Fibroblast of mammary gland (primary cell): ENCODE measurements at regions not wholly inside any gene's neighbourhood (a gene's known extent, or its start where the extent isn't known, plus 50 kb on each side); places are given as distances from the start of the nearest gene placed in this dataset.
A peak's percentile ranks its signal among the peaks of the same experiment; 100 is the strongest.
"Not testable (repeated sequence)": the region's sequence is repeated elsewhere in the genome, so short reads cannot be mapped to it uniquely, and the experiment has no call there.

ENCODE experiments used
- DNase-seq: peaks from one replicate; pipeline ENCODE4 v3.0.0-alpha.2; 2010; ENCODE audit warnings: low read depth
- H3K4me3 ChIP-seq: 2 replicates; pipeline ENCODE4 v1.5.1; 2011; ENCODE audit warnings: low read depth, mild to moderate bottlenecking, low read length, moderate library complexity; ENCODE audit not compliant: control insufficient read depth
- CTCF ChIP-seq: conservative IDR thresholded peaks from 2 replicates; pipeline ENCODE4 v1.5.1; 2011; ENCODE audit warnings: low read depth, low read length, inconsistent platforms; ENCODE audit not compliant: control insufficient read depth, insufficient read depth

DNA sequence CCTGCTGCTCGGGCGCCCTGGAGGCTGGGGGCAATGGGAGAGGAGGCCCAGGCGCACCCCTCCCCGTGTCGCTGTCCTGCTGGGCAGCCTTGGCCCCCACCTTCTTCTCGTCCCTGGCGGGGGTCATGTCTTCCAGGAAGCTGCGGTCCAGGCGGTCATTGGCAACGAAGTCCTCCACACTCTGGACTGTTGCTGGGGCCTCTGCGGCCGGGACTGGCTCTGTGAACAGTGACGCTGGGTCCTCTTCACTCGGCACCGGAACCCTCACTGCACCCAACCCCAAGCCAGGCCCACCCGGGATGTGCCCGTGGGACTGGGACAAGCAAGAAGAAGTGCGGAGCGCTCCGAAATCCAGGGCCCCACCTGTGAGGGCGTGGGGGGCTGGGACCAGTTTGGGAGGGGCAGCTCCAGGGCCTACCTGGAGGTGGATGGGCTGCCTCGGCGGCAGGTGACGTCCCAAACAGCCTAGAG, 308.0 kb downstream of the CCDC74A start:
- DNase-seq, result no peak
- TF ChIP-seq CTCF, result no peak
- no peak overlapping the region for H3K4me3 ChIP-seq

GRCh38 chr2:131836116-131836515, 308.4 kb downstream of the CCDC74A start:
- not testable (repeated sequence) for DNase-seq, H3K4me3 ChIP-seq

DNA sequence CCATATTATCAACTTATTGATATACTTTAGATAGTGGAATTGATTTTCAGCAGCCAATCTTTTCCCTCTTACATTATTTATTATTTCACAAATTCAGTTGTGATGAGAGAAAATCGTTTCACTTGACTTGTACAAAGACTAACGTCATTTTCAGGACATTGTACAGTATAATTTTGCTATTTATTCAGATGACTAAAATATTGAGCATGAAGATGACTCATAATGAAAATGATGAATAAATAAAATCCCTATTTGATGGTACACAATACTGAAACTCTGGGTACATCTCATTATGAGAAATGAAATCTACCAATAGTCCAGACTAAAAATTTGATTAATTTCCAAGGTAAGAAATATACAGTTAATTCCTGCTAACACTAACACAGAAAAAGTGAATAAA, 316.4 kb downstream of the CCDC74A start:
- H3K4me3 ChIP-seq, DNase-seq: not testable (repeated sequence)

GRCh38 chr2:131856202-131856601, 305.6 kb downstream of the ANKRD30BL start:
- DNase-seq, H3K4me3 ChIP-seq: not testable (repeated sequence)

DNA sequence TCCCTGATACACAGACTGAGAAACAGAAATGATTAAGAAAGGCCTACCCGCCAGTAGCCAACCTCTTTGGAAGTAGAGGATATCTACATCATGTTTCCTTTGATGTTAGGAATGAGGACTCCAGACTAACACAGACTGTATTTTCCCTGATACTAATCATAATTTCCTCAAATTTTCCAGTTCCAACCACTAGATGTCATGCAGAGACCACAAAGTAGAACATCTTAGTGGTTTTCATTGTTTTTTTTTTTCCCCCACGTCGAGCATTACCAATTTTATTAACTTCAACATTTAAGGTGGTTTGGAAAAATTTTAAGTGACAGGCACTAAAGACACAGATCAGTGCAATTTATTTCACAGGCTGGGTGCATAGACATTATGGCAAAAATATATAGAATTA, 303.6 kb downstream of the ANKRD30BL start:
- not testable (repeated sequence) for H3K4me3 ChIP-seq, DNase-seq
- peak; percentile 15 for TF ChIP-seq CTCF
